ENCODE measurements at regions not wholly inside any gene's neighbourhood (a gene's known extent, or its start where the extent isn't known, plus 50 kb on each side); places are given as distances from the start of the nearest gene placed in this dataset.

DNA sequence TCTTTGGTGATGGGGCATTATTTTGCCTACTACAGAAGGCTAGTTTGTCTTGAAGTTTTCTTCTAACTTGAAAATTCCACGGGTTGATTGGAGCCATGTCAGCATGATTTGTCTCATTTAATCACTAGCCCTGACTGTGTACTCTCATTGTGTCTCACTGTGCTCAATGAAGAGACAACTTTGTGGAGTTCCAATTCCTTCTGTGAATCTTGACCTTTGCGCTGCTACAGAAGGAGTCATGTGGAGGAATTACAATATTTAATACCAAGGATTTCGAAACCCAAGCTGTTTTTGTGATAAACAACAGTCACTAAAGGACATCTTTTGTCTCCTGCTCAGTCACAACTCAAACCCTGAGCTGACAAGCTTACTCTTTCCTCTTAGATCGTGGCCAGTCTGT is 98.6 kb upstream of the ACTBL2 start:
- TF ChIP-seq, protein P1, sequence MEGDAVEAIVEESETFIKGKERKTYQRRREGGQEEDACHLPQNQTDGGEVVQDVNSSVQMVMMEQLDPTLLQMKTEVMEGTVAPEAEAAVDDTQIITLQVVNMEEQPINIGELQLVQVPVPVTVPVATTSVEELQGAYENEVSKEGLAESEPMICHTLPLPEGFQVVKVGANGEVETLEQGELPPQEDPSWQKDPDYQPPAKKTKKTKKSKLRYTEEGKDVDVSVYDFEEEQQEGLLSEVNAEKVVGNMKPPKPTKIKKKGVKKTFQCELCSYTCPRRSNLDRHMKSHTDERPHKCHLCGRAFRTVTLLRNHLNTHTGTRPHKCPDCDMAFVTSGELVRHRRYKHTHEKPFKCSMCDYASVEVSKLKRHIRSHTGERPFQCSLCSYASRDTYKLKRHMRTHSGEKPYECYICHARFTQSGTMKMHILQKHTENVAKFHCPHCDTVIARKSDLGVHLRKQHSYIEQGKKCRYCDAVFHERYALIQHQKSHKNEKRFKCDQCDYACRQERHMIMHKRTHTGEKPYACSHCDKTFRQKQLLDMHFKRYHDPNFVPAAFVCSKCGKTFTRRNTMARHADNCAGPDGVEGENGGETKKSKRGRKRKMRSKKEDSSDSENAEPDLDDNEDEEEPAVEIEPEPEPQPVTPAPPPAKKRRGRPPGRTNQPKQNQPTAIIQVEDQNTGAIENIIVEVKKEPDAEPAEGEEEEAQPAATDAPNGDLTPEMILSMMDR (IDR thresholded peaks at IDR 0.05; ENCODE audit: low read length), result no peak
- TF ChIP-seq EZH2 (IDR thresholded peaks at IDR 0.05; ENCODE audit: borderline replicate concordance, low read length), result no peak
